Mesodermal cell (in vitro differentiated cells): ENCODE measurements at regions not wholly inside any gene's neighbourhood (a gene's known extent, or its start where the extent isn't known, plus 50 kb on each side); places are given as distances from the start of the nearest gene placed in this dataset.
"Not testable (repeated sequence)": the region's sequence is repeated elsewhere in the genome, so short reads cannot be mapped to it uniquely, and the experiment has no call there.

Source experiments
- H3K27ac ChIP-seq: 2 replicates; pipeline ENCODE4 v1.7.0; 2013; ENCODE audit warnings: mild to moderate bottlenecking, low read depth, low read length, moderate library complexity; ENCODE audit not compliant: severe bottlenecking
- H3K36me3 ChIP-seq: 2 replicates; pipeline ENCODE4 v1.7.1; 2013; ENCODE audit warnings: mild to moderate bottlenecking, low read length, moderate library complexity; ENCODE audit not compliant: control insufficient read depth, insufficient read depth
- H3K4me1 ChIP-seq: one replicate; pipeline ENCODE4 v1.7.1; 2013; ENCODE audit warnings: mild to moderate bottlenecking, low read length; ENCODE audit not compliant: insufficient read depth, control insufficient read depth, poor library complexity, severe bottlenecking
- H3K4me3 ChIP-seq: 2 replicates; pipeline ENCODE4 v1.7.0; 2013; ENCODE audit warnings: low read length, control low read depth, mild to moderate bottlenecking; ENCODE audit not compliant: insufficient read depth, poor library complexity, severe bottlenecking; ENCODE audit errors: extremely low read depth
- H3K9me3 ChIP-seq: 2 replicates; pipeline ENCODE4 v1.7.1; 2013; ENCODE audit warnings: mild to moderate bottlenecking, low read length, moderate library complexity; ENCODE audit not compliant: control insufficient read depth
- WGBS, 2 experiments: methylation state at CpG; one replicate each; pipeline ENCODE4 v1.1.5; 2013; ENCODE audit warnings: missing lambda C conversion rate in 2 of 2; ENCODE audit not compliant: insufficient coverage in 2 of 2; 5-methylcytosine and 5-hydroxymethylcytosine counted together

DNA sequence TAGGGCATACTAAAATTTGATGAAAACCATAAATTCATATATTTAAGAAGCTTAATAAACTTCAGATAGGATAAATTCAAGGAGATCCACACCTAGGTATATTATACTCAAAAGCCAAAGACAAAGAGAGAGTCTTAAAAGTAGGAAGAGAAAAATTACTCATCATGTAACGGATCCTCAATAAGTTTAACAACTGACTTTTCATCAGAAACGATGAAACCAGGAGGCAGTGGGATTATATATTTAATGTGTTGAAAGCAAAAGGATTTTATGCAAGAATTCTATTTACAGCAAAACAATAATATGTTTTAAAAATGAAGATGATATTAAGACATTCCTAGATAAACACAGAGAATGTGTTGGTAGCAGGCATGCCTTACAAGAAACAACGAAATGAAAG is 202.7 kb downstream of the OXSM start:
- Histone ChIP-seq H3K27ac (no peak overlapping the region), H3K4me1 (no peaks in the 10 kb centered on the region), H3K36me3 (no peaks in the 10 kb centered on the region), H3K4me3 (no peak overlapping the region), H3K9me3 (peaks cover 7% of the 10 kb centered on the region)
- WGBS, 2 experiments: no CpG with 5 or more reads among the region's 3 CpGs

DNA sequence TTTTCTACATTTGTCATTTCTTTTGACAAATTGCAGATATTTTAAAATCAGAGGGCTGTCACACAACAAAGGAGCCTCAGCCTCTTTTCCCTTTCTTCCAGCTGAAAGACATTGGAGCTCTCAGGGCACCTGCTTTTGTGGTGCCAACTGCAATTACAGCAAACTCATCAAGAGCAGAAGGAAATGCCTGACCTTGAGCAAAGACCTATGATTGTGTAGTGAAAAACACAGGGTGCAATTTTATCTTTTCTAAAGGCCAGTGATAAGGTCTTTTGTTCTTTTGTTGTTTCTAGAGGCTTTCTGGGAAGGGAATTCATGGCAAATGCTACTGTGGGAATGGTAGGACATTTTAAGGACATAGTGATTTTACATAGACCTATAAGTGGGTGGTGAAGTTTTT is 214.3 kb downstream of the OXSM start:
- no peak overlapping the region for H3K27ac ChIP-seq

DNA sequence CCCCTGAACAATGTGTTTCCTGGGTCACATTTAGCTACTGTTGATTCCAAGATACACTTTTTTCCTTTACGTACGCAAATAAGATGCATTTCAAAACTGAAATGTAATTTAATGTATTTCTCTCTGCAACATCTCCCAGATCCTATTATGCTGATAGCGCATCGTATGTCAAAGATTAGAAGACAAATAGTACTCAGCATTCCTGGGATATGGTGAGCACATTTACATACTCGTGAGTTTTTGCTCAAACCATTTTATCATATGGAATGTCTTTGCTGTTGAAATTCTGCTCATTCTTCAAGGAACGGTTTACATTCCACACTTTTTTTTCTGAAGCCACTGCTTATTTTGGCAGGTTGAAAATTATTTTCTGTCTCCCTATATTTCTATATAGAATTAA is 221.4 kb downstream of the OXSM start:
- Histone ChIP-seq H3K4me1 (no peaks in the 10 kb centered on the region), H3K4me3 (no peak overlapping the region), H3K27ac (no peak overlapping the region), H3K36me3 (no peaks in the 10 kb centered on the region), H3K9me3 (no peaks in the 10 kb centered on the region)
- WGBS, 2 experiments: 84 to 100% methylated on average over 1 to 3 of the region's 6 CpGs

More for the DNA sequence above, 214.3 kb downstream of the OXSM start:
- Histone ChIP-seq H3K4me3 (no peak overlapping the region), H3K9me3 (peaks cover 5% of the 10 kb centered on the region), H3K36me3 (no peaks in the 10 kb centered on the region), H3K4me1 (no peaks in the 10 kb centered on the region)

DNA sequence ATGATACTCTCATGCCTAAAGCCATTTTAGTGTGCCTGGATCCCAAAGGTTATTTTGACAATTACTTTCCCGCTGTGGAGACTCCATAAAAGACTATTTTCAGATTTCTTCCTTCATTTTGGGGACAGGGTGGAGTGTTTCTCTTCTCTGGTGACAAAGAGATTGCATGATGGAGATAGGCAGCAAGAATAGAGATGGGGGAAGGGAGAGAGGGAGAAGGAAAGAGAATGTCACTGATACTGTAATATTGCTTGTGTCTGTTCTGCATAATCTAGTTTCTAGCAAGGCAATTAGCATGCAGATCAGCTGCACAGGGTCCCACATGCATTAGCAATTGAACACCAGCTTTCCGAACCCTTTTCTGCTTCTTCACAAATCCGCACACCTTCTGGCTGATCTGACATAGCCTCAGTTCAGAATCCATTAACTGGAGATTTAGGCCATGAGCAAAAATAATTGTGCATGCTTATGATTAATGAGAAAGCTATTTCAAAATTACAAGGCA is 222.4 kb downstream of the OXSM start:
- Histone ChIP-seq H3K4me3 (no peak overlapping the region), H3K4me1 (no peaks in the 10 kb centered on the region), H3K9me3 (no peaks in the 10 kb centered on the region), H3K36me3 (no peaks in the 10 kb centered on the region), H3K27ac (no peak overlapping the region)
- WGBS, 2 experiments: 100% methylated on average over 1 of the region's 3 CpGs; no CpG with 5 or more reads in 1 of the 2 experiments

DNA sequence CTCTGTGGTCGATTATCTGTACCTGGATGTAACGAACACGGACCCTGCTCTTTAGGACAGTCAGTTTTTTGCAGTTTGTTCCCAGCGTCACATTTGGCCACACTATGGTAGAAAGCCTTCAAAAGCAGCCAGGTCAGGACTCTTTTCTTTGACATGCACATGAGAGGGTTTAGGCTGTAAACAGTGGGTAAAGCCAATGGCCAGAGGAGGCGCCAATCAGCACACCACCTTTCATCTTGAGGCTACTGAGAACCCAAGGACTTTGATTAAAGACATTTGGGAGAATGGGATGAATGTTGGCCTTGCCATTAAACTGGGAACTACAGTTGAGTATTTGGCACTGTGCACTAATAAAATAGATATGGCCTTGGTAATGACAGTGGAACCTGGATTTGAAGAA is 225.9 kb downstream of the OXSM start:
- Histone ChIP-seq H3K27ac (no peak overlapping the region), H3K4me1 (no peaks in the 10 kb centered on the region), H3K9me3 (no peaks in the 10 kb centered on the region), H3K4me3 (no peak overlapping the region), H3K36me3 (no peaks in the 10 kb centered on the region)
- 80 to 95% methylated on average over 4 to 5 of the region's 5 CpGs for WGBS, 2 experiments

DNA sequence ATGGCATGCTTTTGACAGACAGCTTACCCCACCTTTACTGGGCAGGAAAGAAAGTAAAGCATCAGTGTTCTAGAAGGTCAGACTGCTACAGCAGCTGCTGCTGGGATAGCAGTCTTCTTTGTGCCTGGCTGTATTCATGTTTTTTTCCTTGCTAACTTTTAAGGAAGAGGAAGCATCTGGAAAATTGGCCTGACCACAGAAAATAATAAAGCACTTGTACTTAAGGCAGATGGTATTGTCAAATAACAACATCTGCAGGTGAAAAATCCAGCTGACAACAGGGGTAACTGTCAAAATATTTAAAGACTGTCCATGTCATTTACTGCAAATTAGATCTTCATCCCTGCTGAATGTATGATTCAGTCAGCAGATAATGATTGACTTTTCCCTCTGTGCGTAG is 229.0 kb downstream of the OXSM start:
- 100% methylated on average over 1 of the region's 1 CpG; no CpG with 5 or more reads in 1 of the 2 experiments for WGBS, 2 experiments

DNA sequence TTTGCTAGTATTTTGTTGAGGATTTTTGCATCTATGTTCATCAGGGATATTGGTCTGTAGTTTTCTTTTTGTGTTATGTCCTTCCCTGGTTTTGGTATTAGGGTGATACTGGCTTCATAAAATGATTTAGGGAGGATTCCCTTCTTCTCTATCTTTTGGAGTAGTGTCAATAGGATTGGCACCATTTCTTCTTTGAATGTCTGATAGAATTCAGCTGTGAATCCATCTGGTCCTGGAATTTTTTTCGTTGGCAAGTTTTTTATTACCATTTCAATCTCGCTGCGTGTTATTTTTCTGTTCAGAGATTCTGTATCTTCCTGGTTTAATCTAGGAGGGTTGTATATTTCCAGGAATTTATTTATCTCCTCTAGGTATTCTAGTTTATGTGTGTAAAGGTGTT is 234.3 kb downstream of the OXSM start:
- H3K9me3 ChIP-seq, H3K4me3 ChIP-seq, H3K27ac ChIP-seq, H3K4me1 ChIP-seq, H3K36me3 ChIP-seq: not testable (repeated sequence)
- no CpG with 5 or more reads among the region's 3 CpGs for WGBS, 2 experiments

More for the DNA sequence above, 229.0 kb downstream of the OXSM start:
- no peaks in the 10 kb centered on the region for H3K4me1 ChIP-seq
- H3K27ac ChIP-seq: no peak overlapping the region
- no peak overlapping the region for H3K4me3 ChIP-seq
- no peaks in the 10 kb centered on the region for H3K9me3 ChIP-seq
- no peaks in the 10 kb centered on the region for H3K36me3 ChIP-seq

DNA sequence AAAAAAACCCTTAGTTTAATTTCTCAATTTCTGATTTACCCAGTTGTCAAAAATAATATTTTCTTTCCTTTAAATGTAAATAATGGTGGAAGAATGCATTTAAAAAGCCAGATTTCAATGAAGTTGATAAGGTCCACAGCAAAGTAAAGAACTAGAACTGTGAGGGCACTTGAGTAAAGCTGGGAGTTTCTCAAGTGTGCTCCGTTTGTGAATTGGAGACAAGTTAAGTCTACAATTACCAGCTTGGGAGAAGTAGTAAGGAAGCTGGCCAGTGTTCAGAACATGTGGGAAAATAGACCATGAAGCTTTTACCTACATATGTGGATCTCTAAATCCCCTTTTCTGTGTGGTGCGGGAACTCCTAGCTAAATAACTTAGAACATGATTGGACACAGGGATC is 239.4 kb downstream of the OXSM start:
- Histone ChIP-seq H3K4me3 (no peak overlapping the region), H3K27ac (no peak overlapping the region), H3K9me3 (no peaks in the 10 kb centered on the region), H3K36me3 (no peaks in the 10 kb centered on the region), H3K4me1 (no peaks in the 10 kb centered on the region)
- WGBS, 2 experiments: 100% methylated on average over 1 to 2 of the region's 2 CpGs

DNA sequence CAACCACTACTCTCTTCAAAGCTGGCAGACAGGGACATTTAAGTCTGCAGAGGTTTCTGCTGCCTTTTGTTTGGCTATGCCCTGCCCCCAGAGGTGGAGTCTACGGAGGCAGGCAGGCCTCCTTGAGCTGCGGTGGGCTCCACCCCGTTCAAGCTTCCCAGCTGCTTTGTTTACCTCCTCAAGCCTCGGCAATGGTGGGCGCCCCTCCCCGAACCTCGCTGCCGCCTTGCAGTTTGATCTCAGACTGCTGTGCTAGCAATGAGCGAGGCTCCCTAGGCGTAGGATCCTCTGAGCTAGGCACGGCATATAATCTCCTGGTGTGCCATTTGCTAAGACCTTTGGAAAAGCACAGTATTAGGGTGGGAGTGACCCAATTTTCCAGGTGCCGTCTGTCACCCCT is 252.2 kb downstream of the OXSM start:
- not testable (repeated sequence) for H3K9me3 ChIP-seq, H3K4me1 ChIP-seq, H3K27ac ChIP-seq, H3K4me3 ChIP-seq, H3K36me3 ChIP-seq
- 83 to 85% methylated on average over 10 to 11 of the region's 12 CpGs for WGBS, 2 experiments

DNA sequence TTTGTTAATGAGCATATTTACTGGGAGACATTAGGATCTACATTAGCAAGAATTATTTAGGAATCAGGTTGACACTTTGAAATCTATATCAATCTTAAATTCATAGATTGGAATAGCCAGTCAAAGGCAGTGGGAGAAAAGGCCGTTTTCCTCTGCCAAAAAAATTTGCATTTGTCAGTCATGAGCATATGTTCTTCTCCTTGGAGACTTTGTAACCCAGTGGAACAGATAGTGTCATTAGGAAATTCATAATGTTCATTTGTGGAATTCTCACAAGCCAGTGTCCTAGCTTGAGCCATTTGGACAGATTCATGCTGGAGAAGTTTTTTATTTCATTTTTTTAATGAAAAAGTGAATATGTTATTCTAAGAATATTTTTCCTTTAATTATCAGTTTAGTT is 260.1 kb downstream of the OXSM start:
- no peak overlapping the region for H3K4me3 ChIP-seq
- H3K27ac ChIP-seq: no peak overlapping the region
- 100% methylated on average over 1 of the region's 1 CpG for WGBS, 2 experiments
- H3K4me1 ChIP-seq: no peaks in the 10 kb centered on the region
- H3K9me3 ChIP-seq: no peaks in the 10 kb centered on the region
- no peaks in the 10 kb centered on the region for H3K36me3 ChIP-seq

DNA sequence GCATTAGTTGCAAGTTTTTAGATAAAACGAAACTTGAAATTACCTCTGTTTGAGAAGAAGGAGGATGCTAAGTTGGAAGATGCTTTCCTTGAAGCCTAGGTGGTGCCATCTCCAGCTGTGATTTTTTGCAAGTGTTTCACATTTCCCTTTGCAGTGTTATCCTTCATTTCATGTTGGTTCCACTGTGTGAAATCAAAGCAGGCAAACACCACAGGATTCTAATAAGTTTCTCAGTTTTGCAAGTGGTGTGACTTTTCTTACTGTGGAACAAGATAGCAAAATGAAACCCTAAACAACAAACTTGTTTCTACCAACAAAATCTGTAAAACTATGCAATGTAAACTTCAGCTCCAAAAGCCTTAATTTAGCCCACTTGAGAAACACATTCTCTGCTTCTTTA is 260.9 kb downstream of the OXSM start:
- no peaks in the 10 kb centered on the region for H3K36me3 ChIP-seq
- WGBS, 2 experiments: no CpG with 5 or more reads among the region's 1 CpG

More for the DNA sequence above, 260.9 kb downstream of the OXSM start:
- no peaks in the 10 kb centered on the region for H3K9me3 ChIP-seq
- no peak overlapping the region for H3K27ac ChIP-seq
- H3K4me3 ChIP-seq: no peak overlapping the region
- no peaks in the 10 kb centered on the region for H3K4me1 ChIP-seq
